ENCODE measurements at regions not wholly inside any gene's neighbourhood (a gene's known extent, or its start where the extent isn't known, plus 50 kb on each side); places are given as distances from the start of the nearest gene placed in this dataset.

GRCh38 chr15:80315289-80315987, 63.4 kb upstream of the CTXND1 start:
- no peaks in the 10 kb centered on the region for H3K36me3 ChIP-seq (ENCODE audit: control insufficient read depth in 4 of 4, insufficient read depth in 4 of 4, low read length in 4 of 4)
- 78 to 81% methylated on average over 11 of the region's 11 CpGs for WGBS, 2 donors
- peaks cover 0 to 51% (median 0%) of the 10 kb centered on the region in 5 donors for H3K4me1 ChIP-seq (ENCODE audit: control insufficient read depth in 5 of 5, insufficient read depth in 5 of 5, low read length in 5 of 5)
- peaks cover 0 to 2% (median 0%) of the 10 kb centered on the region in 4 donors for H3K9me3 ChIP-seq (ENCODE audit: control insufficient read depth in 4 of 4, insufficient read depth in 3 of 4, low read length in 3 of 4)
- no peak for ATAC-seq (ENCODE audit: insufficient read depth, low FRiP score)
- no peak overlapping the region for H3K27ac ChIP-seq (ENCODE audit: low read depth in 1 of 2, low read length in 1 of 2)
- TF ChIP-seq CTCF (IDR thresholded peaks at IDR 0.05; ENCODE audit: control extremely low read depth, extremely low read depth) = no peak
- DNase-seq = peak in 2 of 3 donors; percentile 49 to 83
- no peaks in the 10 kb centered on the region for H3K27me3 ChIP-seq (ENCODE audit: control insufficient read depth in 3 of 3, insufficient read depth in 3 of 3, low read length in 2 of 3)
- H3K4me3 ChIP-seq = no peak overlapping the region
- H3K9ac ChIP-seq (ENCODE audit: insufficient read depth in 1 of 2, low read length in 2 of 2) = no peak overlapping the region

GRCh38 chr15:80317389-80318182, 65.6 kb upstream of the CTXND1 start:
- peaks cover 0 to 59% (median 0%) of the 10 kb centered on the region in 5 donors for H3K4me1 ChIP-seq (ENCODE audit: control insufficient read depth in 5 of 5, insufficient read depth in 5 of 5, low read length in 5 of 5)
- no peak for TF ChIP-seq CTCF (IDR thresholded peaks at IDR 0.05; ENCODE audit: control extremely low read depth, extremely low read depth)
- DNase-seq = peak; percentile 59 to 91 (median 77)
- H3K9ac ChIP-seq (ENCODE audit: insufficient read depth in 1 of 2, low read length in 2 of 2) = peak overlapping the region in 1 of 2 donors; percentile 17
- no peaks in the 10 kb centered on the region for H3K27me3 ChIP-seq (ENCODE audit: control insufficient read depth in 3 of 3, insufficient read depth in 3 of 3, low read length in 2 of 3)
- H3K4me3 ChIP-seq = no peak overlapping the region
- no peaks in the 10 kb centered on the region for H3K36me3 ChIP-seq (ENCODE audit: control insufficient read depth in 4 of 4, insufficient read depth in 4 of 4, low read length in 4 of 4)
- no peak overlapping the region for H3K27ac ChIP-seq (ENCODE audit: low read depth in 1 of 2, low read length in 1 of 2)
- WGBS, 2 donors = 72 to 83% methylated on average over 8 of the region's 8 CpGs
- H3K9me3 ChIP-seq (ENCODE audit: control insufficient read depth in 4 of 4, insufficient read depth in 3 of 4, low read length in 3 of 4) = peaks cover 0 to 2% (median 0%) of the 10 kb centered on the region in 4 donors
- ATAC-seq (ENCODE audit: insufficient read depth, low FRiP score) = peak; percentile 58

- Histone ChIP-seq H3K36me3 (ENCODE audit: control insufficient read depth in 4 of 4, insufficient read depth in 4 of 4, low read length in 4 of 4) (no peaks in the 10 kb centered on the region), H3K27ac (ENCODE audit: low read depth in 1 of 2, low read length in 1 of 2) (no peak overlapping the region), H3K9me3 (ENCODE audit: control insufficient read depth in 4 of 4, insufficient read depth in 3 of 4, low read length in 3 of 4) (peaks cover 0 to 3% (median under 1%) of the 10 kb centered on the region in 4 donors), H3K27me3 (ENCODE audit: control insufficient read depth in 3 of 3, insufficient read depth in 3 of 3, low read length in 2 of 3) (no peaks in the 10 kb centered on the region), H3K9ac (ENCODE audit: insufficient read depth in 1 of 2, low read length in 2 of 2) (no peak overlapping the region), H3K4me1 (ENCODE audit: control insufficient read depth in 5 of 5, insufficient read depth in 5 of 5, low read length in 5 of 5) (peaks cover 0 to 64% (median 15%) of the 10 kb centered on the region in 5 donors), H3K4me3 (no peak overlapping the region)
- ATAC-seq (ENCODE audit: insufficient read depth, low FRiP score) (no peak), DNase-seq (no peak)
- no peak for TF ChIP-seq CTCF (IDR thresholded peaks at IDR 0.05; ENCODE audit: control extremely low read depth, extremely low read depth)
- 95% methylated on average over 7 of the region's 7 CpGs for WGBS, 2 donors
Observed at GRCh38 chr15:80321853-80322252, 69.8 kb upstream of the CTXND1 start.

Data from lung (tissue), 11 donors.